Neutrophil (primary cell): ENCODE measurements at regions not wholly inside any gene's neighbourhood (a gene's known extent, or its start where the extent isn't known, plus 50 kb on each side); places are given as distances from the start of the nearest gene placed in this dataset.

ENCODE experiments used
- H3K27ac ChIP-seq: fragments of 200-600 bp; sonication (generic); 2 replicates; pipeline ENCODE4 v1.5.1; 2016; ENCODE audit warnings: mild to moderate bottlenecking, moderate library complexity
- H3K27me3 ChIP-seq: fragments of 200-600 bp; sonication (generic); 2 replicates; pipeline ENCODE4 v1.6.0; 2016; ENCODE audit warnings: mild to moderate bottlenecking
- H3K36me3 ChIP-seq: fragments of 200-600 bp; sonication (generic); 2 replicates; pipeline ENCODE4 v1.5.1; 2017
- H3K4me1 ChIP-seq, 2 experiments: fragments of 200-600 bp in 1 of 2; sonication (generic) in 1 of 2; 1 replicate in 1 of 2; 2 replicates in 1 of 2; pipeline versions ENCODE4 v1.5.1 to v1.6.1; 2013 to 2016; ENCODE audit warnings: low read depth in 1 of 2, low read length in 1 of 2, mild to moderate bottlenecking in 1 of 2, moderate library complexity in 1 of 2; ENCODE audit not compliant: control insufficient read depth in 1 of 2, insufficient read depth in 1 of 2
- H3K4me3 ChIP-seq, 2 experiments: fragments of 200-600 bp in 1 of 2; sonication (generic) in 1 of 2; 1 replicate in 1 of 2; 2 replicates in 1 of 2; pipeline ENCODE4 v1.5.1; 2013 to 2016; ENCODE audit warnings: low read depth in 1 of 2, low read length in 1 of 2, mild to moderate bottlenecking in 1 of 2, moderate library complexity in 1 of 2
- H3K9me3 ChIP-seq: fragments of 200-600 bp; sonication (generic); 2 replicates; pipeline ENCODE4 v1.5.1; 2016
- TF ChIP-seq, protein P1 (sequence below): fragments of 200-600 bp; sonication (generic); IDR thresholded peaks from 2 replicates; pipeline ENCODE4 v1.5.1; 2016; ENCODE audit warnings: antibody characterized with exemption

DNA sequence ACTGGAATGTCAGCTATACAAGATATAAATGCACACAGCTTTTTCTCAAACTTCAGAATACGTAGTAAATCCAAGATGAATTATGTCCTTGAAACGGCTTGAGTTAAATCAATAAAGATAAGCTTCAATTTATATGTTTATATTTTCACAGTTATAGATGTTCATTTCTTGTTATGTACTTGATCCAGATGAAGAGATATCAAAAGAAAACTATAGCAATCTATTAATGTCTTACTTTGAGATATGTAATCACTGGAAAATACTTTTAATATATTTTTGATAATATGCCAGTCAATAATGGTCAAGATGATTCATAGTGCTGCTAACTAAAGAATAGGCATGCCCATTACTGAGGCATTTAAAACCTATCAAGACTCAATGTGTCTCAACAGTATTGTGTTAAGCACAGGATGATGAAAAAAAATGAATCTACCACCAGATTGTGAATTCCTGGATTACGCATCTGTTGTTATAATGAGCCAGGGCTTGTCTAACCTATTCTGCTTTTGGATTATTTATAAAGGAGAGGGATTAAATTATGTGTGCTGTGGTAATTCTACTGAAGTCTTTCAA lies 372.6 kb upstream of the PRR16 start:
- H3K9me3 ChIP-seq: no peaks in the 10 kb centered on the region
- TF ChIP-seq, protein P1, sequence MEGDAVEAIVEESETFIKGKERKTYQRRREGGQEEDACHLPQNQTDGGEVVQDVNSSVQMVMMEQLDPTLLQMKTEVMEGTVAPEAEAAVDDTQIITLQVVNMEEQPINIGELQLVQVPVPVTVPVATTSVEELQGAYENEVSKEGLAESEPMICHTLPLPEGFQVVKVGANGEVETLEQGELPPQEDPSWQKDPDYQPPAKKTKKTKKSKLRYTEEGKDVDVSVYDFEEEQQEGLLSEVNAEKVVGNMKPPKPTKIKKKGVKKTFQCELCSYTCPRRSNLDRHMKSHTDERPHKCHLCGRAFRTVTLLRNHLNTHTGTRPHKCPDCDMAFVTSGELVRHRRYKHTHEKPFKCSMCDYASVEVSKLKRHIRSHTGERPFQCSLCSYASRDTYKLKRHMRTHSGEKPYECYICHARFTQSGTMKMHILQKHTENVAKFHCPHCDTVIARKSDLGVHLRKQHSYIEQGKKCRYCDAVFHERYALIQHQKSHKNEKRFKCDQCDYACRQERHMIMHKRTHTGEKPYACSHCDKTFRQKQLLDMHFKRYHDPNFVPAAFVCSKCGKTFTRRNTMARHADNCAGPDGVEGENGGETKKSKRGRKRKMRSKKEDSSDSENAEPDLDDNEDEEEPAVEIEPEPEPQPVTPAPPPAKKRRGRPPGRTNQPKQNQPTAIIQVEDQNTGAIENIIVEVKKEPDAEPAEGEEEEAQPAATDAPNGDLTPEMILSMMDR: no peak
- H3K4me1 ChIP-seq: peaks cover 16 to 38% of the 10 kb centered on the region in 2 experiments
- H3K36me3 ChIP-seq: no peaks in the 10 kb centered on the region
- no peak overlapping the region for H3K4me3 ChIP-seq
- H3K27ac ChIP-seq: no peak overlapping the region
- H3K27me3 ChIP-seq: no peaks in the 10 kb centered on the region

DNA sequence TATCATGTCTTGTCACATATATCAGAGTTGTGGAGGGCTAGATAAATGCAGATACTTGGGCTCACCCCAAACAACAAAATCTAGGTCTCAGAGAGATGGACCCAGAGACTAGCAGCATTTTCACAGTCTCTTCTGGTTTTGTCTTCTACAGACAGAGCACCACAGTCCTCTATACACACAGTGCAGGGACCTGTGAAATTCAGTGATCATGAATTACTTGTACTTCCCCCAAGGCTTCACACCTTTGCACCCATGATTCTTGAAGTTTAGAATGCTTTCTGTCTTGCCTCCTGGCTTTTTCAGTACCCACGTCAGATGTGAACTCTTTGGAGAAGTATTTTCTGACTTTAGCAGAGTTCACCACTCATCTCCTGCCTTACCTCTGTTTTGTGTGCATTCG lies 371.5 kb upstream of the PRR16 start:
- TF ChIP-seq, protein P1: no peak
- Histone ChIP-seq H3K4me1 (peaks cover 16 to 41% of the 10 kb centered on the region in 2 experiments), H3K27me3 (no peaks in the 10 kb centered on the region), H3K9me3 (no peaks in the 10 kb centered on the region), H3K36me3 (no peaks in the 10 kb centered on the region), H3K27ac (peak overlapping the region; percentile 5), H3K4me3 (no peak overlapping the region)

DNA sequence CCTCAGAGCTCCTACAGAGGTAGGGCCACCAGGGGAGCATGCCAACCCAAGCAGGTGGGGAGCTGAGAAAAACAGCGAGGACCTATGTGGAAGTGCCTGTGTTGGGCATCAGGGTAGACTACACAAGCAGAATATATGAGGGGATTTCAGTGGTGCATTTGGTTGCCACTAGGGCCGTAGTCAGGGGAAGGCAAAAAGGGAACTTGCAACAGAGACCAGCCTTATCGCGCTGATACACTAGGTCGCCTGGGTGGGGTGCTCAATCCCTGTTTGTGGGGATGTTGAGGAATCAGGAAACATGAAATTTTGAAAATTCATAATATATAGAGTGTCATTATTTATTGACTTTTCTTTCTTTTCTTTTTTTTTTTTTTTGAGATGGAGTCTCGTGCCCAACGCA lies 370.9 kb upstream of the PRR16 start:
- Histone ChIP-seq H3K4me1 (peaks cover 15 to 35% of the 10 kb centered on the region in 2 experiments), H3K9me3 (no peaks in the 10 kb centered on the region), H3K4me3 (no peak overlapping the region), H3K27me3 (no peaks in the 10 kb centered on the region), H3K36me3 (no peaks in the 10 kb centered on the region), H3K27ac (no peak overlapping the region)
- TF ChIP-seq, protein P1: peak; percentile 27

DNA sequence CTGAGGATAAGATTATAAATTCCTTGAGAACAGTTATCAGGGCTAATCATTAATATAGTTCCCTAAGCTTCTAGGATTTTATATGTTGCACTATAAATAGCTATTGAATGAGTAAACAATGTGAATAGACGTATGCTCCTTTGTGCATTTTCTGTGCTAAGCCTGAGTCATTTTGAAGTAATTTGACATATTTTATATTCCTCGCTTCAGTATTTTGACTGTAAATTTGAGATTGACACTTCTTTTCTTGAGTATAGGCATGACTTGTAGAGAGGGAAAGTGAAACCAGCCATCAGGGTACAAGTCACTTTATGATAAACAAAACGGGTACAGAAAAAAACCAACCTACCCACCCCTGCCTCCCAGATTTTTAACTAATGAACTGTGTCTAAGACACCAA lies 367.7 kb upstream of the PRR16 start:
- H3K4me1 ChIP-seq: peaks cover 4 to 22% of the 10 kb centered on the region in 2 experiments
- TF ChIP-seq, protein P1: no peak
- no peaks in the 10 kb centered on the region for H3K9me3 ChIP-seq
- peak overlapping the region in 1 of 2 experiments; percentile 7 for H3K4me3 ChIP-seq
- H3K27ac ChIP-seq: no peak overlapping the region
- H3K36me3 ChIP-seq: no peaks in the 10 kb centered on the region
- no peaks in the 10 kb centered on the region for H3K27me3 ChIP-seq

GRCh38 chr5:120098426-120098825 lies 365.7 kb upstream of the PRR16 start:
- TF ChIP-seq, protein P1: no peak
- H3K9me3 ChIP-seq: no peaks in the 10 kb centered on the region
- no peaks in the 10 kb centered on the region for H3K27me3 ChIP-seq
- H3K36me3 ChIP-seq: no peaks in the 10 kb centered on the region
- peaks cover 0 to 17% of the 10 kb centered on the region in 2 experiments for H3K4me1 ChIP-seq
- H3K27ac ChIP-seq: no peak overlapping the region
- H3K4me3 ChIP-seq: no peak overlapping the region
